ENCODE measurements at regions not wholly inside any gene's neighbourhood (a gene's known extent, or its start where the extent isn't known, plus 50 kb on each side); places are given as distances from the start of the nearest gene placed in this dataset.
A peak's percentile ranks its signal among the peaks of the same experiment; 100 is the strongest.

GRCh38 chr12:70094467-70094866 is 148.8 kb upstream of the CNOT2 start:
- no CpG with 5 or more reads among the region's 2 CpGs for WGBS (ENCODE audit: insufficient coverage)
- Histone ChIP-seq H3K4me3 (ENCODE audit: low read length) (no peak overlapping the region), H3K9me3 (replicated peaks; ENCODE audit: control insufficient read depth, low read depth, low read length) (no peaks in the 10 kb centered on the region), H3K27me3 (ENCODE audit: control insufficient read depth, insufficient read depth, low read length) (no peaks in the 10 kb centered on the region), H3K36me3 (ENCODE audit: control insufficient read depth, insufficient read depth, low read length) (no peaks in the 10 kb centered on the region), H3K27ac (ENCODE audit: low read length) (no peak overlapping the region), H3K4me1 (ENCODE audit: control insufficient read depth, insufficient read depth, low read length) (no peaks in the 10 kb centered on the region)
- DNase-seq = peak; percentile 76

- Histone ChIP-seq H3K27ac (ENCODE audit: low read length) (no peak overlapping the region), H3K27me3 (ENCODE audit: control insufficient read depth, insufficient read depth, low read length) (no peaks in the 10 kb centered on the region), H3K4me3 (ENCODE audit: low read length) (no peak overlapping the region), H3K4me1 (ENCODE audit: control insufficient read depth, insufficient read depth, low read length) (no peaks in the 10 kb centered on the region), H3K9me3 (replicated peaks; ENCODE audit: control insufficient read depth, low read depth, low read length) (no peaks in the 10 kb centered on the region), H3K36me3 (ENCODE audit: control insufficient read depth, insufficient read depth, low read length) (no peaks in the 10 kb centered on the region)
- no peak for DNase-seq
- no CpG with 5 or more reads among the region's 2 CpGs for WGBS (ENCODE audit: insufficient coverage)
Measured at GRCh38 chr12:70096759-70097410, 146.3 kb upstream of the CNOT2 start.

DNA sequence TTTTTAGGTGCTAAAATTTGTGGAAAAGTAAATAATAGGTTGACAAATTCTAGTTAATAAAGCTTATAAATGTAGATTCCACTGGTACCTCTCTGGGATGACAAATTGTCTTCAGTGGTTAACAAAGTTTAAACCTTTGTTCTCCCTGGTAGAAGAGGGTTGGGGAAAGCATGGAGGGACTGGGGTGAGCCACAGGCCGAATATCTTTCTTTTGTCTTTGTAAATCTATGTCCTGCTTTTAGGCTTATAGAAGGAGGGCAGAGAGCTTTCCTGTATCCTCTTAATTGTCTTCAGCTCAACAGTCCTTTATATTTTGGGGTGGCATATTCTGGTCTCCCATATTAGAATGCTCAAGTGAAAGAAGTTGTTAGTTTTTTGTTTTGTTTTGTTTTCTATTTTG is 142.2 kb upstream of the CNOT2 start:
- H3K27ac ChIP-seq (ENCODE audit: low read length) = no peak overlapping the region
- no peaks in the 10 kb centered on the region for H3K27me3 ChIP-seq (ENCODE audit: control insufficient read depth, insufficient read depth, low read length)
- no peaks in the 10 kb centered on the region for H3K4me1 ChIP-seq (ENCODE audit: control insufficient read depth, insufficient read depth, low read length)
- no peaks in the 10 kb centered on the region for H3K36me3 ChIP-seq (ENCODE audit: control insufficient read depth, insufficient read depth, low read length)
- DNase-seq = no peak
- H3K4me3 ChIP-seq (ENCODE audit: low read length) = no peak overlapping the region
- no CpG with 5 or more reads among the region's 1 CpG for WGBS (ENCODE audit: insufficient coverage)
- no peaks in the 10 kb centered on the region for H3K9me3 ChIP-seq (replicated peaks; ENCODE audit: control insufficient read depth, low read depth, low read length)

DNA sequence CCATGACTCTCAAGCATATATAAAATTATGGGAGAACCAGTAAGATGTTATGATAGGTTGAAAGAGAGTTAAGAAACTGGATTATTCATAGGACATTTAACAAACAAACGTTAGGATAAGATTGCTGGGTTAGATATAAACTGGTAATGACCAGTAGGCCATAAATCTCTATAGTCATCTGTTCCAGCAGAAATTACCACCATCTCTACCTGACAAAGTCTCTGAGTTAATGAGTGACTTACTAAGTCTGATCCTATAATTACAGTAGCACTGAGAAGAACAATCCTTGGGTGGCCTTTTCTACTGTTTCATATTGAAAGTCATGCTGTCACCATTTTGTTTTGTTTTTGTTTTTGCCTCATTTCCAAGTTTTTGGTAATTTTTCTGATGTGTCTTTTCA is 136.9 kb upstream of the CNOT2 start:
- Histone ChIP-seq H3K27ac (ENCODE audit: low read length) (no peak overlapping the region), H3K36me3 (ENCODE audit: control insufficient read depth, insufficient read depth, low read length) (no peaks in the 10 kb centered on the region), H3K27me3 (ENCODE audit: control insufficient read depth, insufficient read depth, low read length) (no peaks in the 10 kb centered on the region), H3K9me3 (replicated peaks; ENCODE audit: control insufficient read depth, low read depth, low read length) (peaks cover 22% of the 10 kb centered on the region), H3K4me1 (ENCODE audit: control insufficient read depth, insufficient read depth, low read length) (no peaks in the 10 kb centered on the region), H3K4me3 (ENCODE audit: low read length) (no peak overlapping the region)
- DNase-seq = no peak
- no CpG with 5 or more reads among the region's 1 CpG for WGBS (ENCODE audit: insufficient coverage)

GRCh38 chr12:70110085-70110484 is 133.1 kb upstream of the CNOT2 start:
- no peaks in the 10 kb centered on the region for H3K36me3 ChIP-seq (ENCODE audit: control insufficient read depth, insufficient read depth, low read length)
- H3K27me3 ChIP-seq (ENCODE audit: control insufficient read depth, insufficient read depth, low read length) = no peaks in the 10 kb centered on the region
- no peak overlapping the region for H3K4me3 ChIP-seq (ENCODE audit: low read length)
- DNase-seq = no peak
- H3K9me3 ChIP-seq (replicated peaks; ENCODE audit: control insufficient read depth, low read depth, low read length) = peaks cover 22% of the 10 kb centered on the region
- H3K27ac ChIP-seq (ENCODE audit: low read length) = no peak overlapping the region
- WGBS (ENCODE audit: insufficient coverage) = no CpG with 5 or more reads among the region's 1 CpG
- H3K4me1 ChIP-seq (ENCODE audit: control insufficient read depth, insufficient read depth, low read length) = no peaks in the 10 kb centered on the region

DNA sequence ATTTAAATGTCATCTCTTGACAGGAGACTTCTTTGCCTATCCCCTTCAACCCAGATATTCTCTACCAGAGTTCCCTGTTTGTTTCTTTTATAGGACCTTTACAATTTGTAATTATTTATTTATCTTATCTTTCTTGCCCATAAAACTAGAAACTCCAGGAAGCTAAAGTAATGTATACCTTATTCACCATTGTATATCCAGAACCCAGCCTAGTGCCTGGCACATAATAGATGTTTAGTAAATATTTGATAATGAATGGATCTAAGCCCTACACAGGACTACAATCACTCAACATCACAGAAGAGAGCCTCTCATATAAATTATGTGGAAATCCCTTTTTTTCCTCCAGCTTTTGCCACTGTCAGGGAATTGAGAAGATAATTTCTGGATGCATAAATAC is 125.6 kb upstream of the CNOT2 start:
- Histone ChIP-seq H3K27me3 (ENCODE audit: control insufficient read depth, insufficient read depth, low read length) (no peaks in the 10 kb centered on the region), H3K9me3 (replicated peaks; ENCODE audit: control insufficient read depth, low read depth, low read length) (no peaks in the 10 kb centered on the region), H3K36me3 (ENCODE audit: control insufficient read depth, insufficient read depth, low read length) (no peaks in the 10 kb centered on the region), H3K27ac (ENCODE audit: low read length) (no peak overlapping the region), H3K4me1 (ENCODE audit: control insufficient read depth, insufficient read depth, low read length) (no peaks in the 10 kb centered on the region), H3K4me3 (ENCODE audit: low read length) (no peak overlapping the region)
- no peak for DNase-seq

GRCh38 chr12:70120970-70121369 is 122.3 kb upstream of the CNOT2 start:
- H3K36me3 ChIP-seq (ENCODE audit: control insufficient read depth, insufficient read depth, low read length) = no peaks in the 10 kb centered on the region
- no peaks in the 10 kb centered on the region for H3K27me3 ChIP-seq (ENCODE audit: control insufficient read depth, insufficient read depth, low read length)
- H3K4me1 ChIP-seq (ENCODE audit: control insufficient read depth, insufficient read depth, low read length) = no peaks in the 10 kb centered on the region
- peak; percentile 22 for DNase-seq
- H3K27ac ChIP-seq (ENCODE audit: low read length) = no peak overlapping the region
- H3K9me3 ChIP-seq (replicated peaks; ENCODE audit: control insufficient read depth, low read depth, low read length) = no peaks in the 10 kb centered on the region
- no peak overlapping the region for H3K4me3 ChIP-seq (ENCODE audit: low read length)

- DNase-seq = no peak
- no peaks in the 10 kb centered on the region for H3K27me3 ChIP-seq (ENCODE audit: control insufficient read depth, insufficient read depth, low read length)
- no CpG with 5 or more reads among the region's 1 CpG for whole genome bisulfite sequencing (ENCODE audit: insufficient coverage)
- H3K27ac ChIP-seq (ENCODE audit: low read length) = no peak overlapping the region
- no peaks in the 10 kb centered on the region for H3K4me1 ChIP-seq (ENCODE audit: control insufficient read depth, insufficient read depth, low read length)
- no peaks in the 10 kb centered on the region for H3K9me3 ChIP-seq (replicated peaks; ENCODE audit: control insufficient read depth, low read depth, low read length)
- H3K4me3 ChIP-seq (ENCODE audit: low read length) = no peak overlapping the region
- H3K36me3 ChIP-seq (ENCODE audit: control insufficient read depth, insufficient read depth, low read length) = no peaks in the 10 kb centered on the region
Measured at GRCh38 chr12:70121562-70121961, 121.7 kb upstream of the CNOT2 start.

DNA sequence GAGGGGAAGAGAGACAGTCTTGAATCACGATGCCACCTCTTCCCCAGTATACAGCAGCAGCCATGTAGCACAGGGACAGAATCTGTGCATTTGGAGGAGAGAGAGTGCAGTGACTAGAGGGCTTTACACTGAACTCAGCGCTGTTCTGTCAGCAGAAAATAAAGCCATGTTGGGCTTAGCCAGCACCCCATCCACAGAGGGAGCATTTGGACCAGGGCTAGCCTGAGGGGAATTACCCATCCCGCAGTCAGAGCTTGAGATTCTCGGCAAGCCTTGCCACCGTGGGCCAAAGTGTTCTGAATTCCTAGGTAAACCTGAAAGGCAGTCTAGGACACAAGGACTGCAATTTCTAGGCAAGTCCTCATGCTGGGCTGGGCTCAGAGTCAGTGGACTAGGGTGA is 120.4 kb upstream of the CNOT2 start:
- 83% methylated on average over 4 of the region's 5 CpGs for WGBS (ENCODE audit: insufficient coverage)

DNA sequence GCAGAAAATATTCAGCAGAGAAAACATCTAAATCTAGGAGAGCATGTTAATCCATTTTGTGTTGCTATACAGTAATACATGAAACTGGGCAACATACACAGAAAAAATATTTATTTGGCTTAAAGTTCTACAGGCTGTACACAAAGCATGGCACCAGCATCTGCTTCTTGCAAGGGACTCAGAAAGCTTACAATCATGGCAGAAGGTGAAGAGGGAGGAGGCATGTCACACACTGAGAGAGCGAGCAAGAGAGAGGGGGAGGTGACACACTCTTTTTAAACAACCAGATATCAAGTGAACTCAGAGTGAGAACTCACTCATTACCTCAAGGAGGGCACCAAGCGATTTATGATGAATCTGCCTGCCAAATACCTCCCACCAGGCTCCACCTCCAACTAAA is 94.2 kb upstream of the CNOT2 start:
- no CpG with 5 or more reads among the region's 2 CpGs for WGBS (ENCODE audit: insufficient coverage)

More for the DNA sequence above, 120.4 kb upstream of the CNOT2 start:
- Histone ChIP-seq H3K27me3 (ENCODE audit: control insufficient read depth, insufficient read depth, low read length) (no peaks in the 10 kb centered on the region), H3K4me1 (ENCODE audit: control insufficient read depth, insufficient read depth, low read length) (no peaks in the 10 kb centered on the region), H3K4me3 (ENCODE audit: low read length) (no peak overlapping the region), H3K27ac (ENCODE audit: low read length) (no peak overlapping the region), H3K9me3 (replicated peaks; ENCODE audit: control insufficient read depth, low read depth, low read length) (no peaks in the 10 kb centered on the region), H3K36me3 (ENCODE audit: control insufficient read depth, insufficient read depth, low read length) (no peaks in the 10 kb centered on the region)
- no peak for DNase-seq

DNA sequence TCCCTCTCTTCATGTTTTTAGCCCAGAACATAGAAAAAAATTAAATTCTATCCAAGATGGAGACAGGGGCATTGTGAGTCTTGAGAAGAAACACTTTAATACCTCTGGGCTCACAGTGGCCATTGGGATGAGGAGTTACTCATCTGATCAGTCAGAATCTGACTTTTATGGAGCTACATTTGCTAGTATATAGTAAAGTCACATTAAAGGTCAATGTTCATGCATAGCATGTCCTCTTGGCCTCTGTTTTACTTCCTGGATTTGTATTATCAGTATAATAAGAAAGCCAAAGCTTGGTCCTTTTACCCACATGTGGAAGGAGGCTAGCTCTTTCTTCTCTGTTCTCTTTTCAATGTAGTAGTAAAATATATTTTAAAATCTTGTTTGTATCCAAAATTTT is 93.6 kb upstream of the CNOT2 start:
- no peak for DNase-seq
- Histone ChIP-seq H3K27ac (ENCODE audit: low read length) (no peak overlapping the region), H3K27me3 (ENCODE audit: control insufficient read depth, insufficient read depth, low read length) (no peaks in the 10 kb centered on the region), H3K36me3 (ENCODE audit: control insufficient read depth, insufficient read depth, low read length) (no peaks in the 10 kb centered on the region), H3K9me3 (replicated peaks; ENCODE audit: control insufficient read depth, low read depth, low read length) (peaks cover 11% of the 10 kb centered on the region), H3K4me3 (ENCODE audit: low read length) (no peak overlapping the region), H3K4me1 (ENCODE audit: control insufficient read depth, insufficient read depth, low read length) (no peaks in the 10 kb centered on the region)

More for the DNA sequence above, 94.2 kb upstream of the CNOT2 start:
- Histone ChIP-seq H3K4me3 (ENCODE audit: low read length) (no peak overlapping the region), H3K27me3 (ENCODE audit: control insufficient read depth, insufficient read depth, low read length) (no peaks in the 10 kb centered on the region), H3K27ac (ENCODE audit: low read length) (no peak overlapping the region), H3K4me1 (ENCODE audit: control insufficient read depth, insufficient read depth, low read length) (no peaks in the 10 kb centered on the region), H3K36me3 (ENCODE audit: control insufficient read depth, insufficient read depth, low read length) (no peaks in the 10 kb centered on the region), H3K9me3 (replicated peaks; ENCODE audit: control insufficient read depth, low read depth, low read length) (peaks cover 6% of the 10 kb centered on the region)
- DNase-seq = no peak

Measured in muscle of leg (tissue), 3 donors.